GM21825 (cell line): ENCODE measurements at regions not wholly inside any gene's neighbourhood (a gene's known extent, or its start where the extent isn't known, plus 50 kb on each side); places are given as distances from the start of the nearest gene placed in this dataset.
"Not testable (repeated sequence)": the region's sequence is repeated elsewhere in the genome, so short reads cannot be mapped to it uniquely, and the experiment has no call there.

ENCODE experiments used
- ATAC-seq: cut with Tn5 transposase; IDR thresholded peaks from one replicate; pipeline ENCODE4 v1.9.1; 2021; ENCODE audit warnings: mild to moderate bottlenecking, moderate library complexity; ENCODE audit not compliant: unreplicated experiment

DNA sequence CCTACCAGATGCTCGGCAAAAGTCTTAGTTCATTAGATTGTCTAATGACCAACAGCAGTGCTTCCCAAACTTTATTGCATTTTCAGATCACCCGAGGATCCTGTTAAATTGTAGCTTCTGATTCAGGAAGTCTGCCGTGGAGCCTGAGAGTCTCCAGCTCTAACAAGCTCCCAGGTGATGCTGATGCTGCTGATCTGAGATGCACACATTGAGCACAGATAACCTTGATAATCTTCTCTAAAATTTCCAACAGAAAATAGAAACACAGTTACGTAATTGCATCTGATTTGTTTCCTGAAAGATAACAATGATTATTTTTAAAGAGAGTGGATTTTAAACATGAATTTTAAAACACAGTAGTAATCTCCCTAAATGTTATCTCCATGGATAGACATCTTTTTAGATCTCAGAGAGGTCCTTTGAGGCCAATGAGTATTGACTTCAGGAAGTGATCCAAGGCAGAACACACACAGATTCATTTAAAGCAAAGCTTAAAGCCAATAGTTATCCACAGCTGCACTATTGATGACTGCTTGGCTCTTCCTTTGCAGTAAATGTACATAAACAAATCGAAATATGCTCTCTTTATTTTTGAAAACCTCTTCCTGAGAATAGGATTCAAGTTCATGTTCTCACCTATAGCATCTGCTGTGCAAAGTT, 122.8 kb upstream of the TNPO1 start:
- no peak for ATAC-seq

- ATAC-seq, result no peak
Observed at GRCh38 chr5:72692651-72693442, 123.6 kb upstream of the TNPO1 start.

GRCh38 chr5:72692231-72692637, 124.2 kb upstream of the TNPO1 start:
- ATAC-seq, result no peak

- ATAC-seq, result no peak
Observed at GRCh38 chr5:72691751-72692150, 124.7 kb upstream of the TNPO1 start.

DNA sequence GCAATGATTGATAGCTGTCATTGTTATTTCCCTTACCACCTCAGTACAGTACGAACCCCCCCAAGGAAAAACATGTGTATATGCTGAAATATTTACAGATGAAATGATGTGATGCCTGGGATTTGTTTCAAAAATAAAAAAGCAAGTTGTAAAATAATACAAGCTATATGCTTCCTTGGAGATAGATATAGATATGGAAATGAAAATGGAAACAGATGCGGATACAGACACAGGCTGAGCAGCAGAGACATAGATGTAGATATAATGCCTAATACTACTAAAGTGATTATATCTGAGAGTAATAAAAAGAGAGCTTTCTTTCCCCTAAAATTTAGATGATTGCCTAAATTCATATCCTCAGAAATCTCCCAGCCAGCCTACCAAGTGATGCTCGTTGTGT, 127.5 kb upstream of the TNPO1 start:
- no peak for ATAC-seq

GRCh38 chr5:72687288-72687687, 129.2 kb upstream of the TNPO1 start:
- no peak for ATAC-seq

DNA sequence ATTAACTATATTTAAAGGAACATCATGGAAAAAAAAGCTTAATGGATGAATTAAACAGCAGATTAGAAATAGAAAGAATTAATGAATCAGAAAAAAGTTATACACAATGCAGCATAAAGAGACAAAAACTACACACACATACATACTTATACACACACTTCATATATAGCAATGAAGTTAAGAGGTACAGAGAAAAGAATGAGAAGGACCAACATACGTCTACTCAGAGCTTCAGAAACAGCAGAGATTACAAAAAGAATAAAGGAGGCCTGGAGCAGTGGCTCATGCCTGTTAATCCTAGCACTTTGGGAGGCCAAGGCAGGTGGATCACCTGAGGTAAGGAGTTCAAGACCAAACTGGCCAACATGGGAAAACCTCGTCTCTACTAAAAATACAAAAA, 133.9 kb upstream of the TNPO1 start:
- no peak for ATAC-seq

- ATAC-seq, result no peak
Observed at GRCh38 chr5:72681781-72682180, 134.7 kb upstream of the TNPO1 start.

DNA sequence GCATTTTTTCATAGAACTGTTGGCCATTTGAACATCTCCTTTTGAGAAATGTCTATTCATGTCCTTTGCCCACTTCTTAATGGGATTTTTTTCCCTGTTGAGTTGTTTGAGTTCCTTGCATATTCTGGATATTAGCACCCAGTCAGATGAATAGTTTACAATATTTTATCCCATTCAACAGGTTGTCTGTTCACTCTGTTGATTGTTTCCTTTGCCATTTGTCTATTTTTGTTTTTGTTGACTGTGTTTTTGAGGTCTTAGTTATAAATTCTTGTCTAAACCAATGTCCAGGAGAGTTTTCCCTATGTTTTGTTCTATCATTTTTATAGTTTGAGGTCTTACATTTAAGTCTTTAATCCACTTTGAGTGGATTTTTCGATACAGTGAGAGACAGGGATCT, 139.0 kb upstream of the TNPO1 start:
- no peak for ATAC-seq

- ATAC-seq, result not testable (repeated sequence)
Observed at GRCh38 chr5:72676831-72677230, 139.6 kb upstream of the TNPO1 start.

DNA sequence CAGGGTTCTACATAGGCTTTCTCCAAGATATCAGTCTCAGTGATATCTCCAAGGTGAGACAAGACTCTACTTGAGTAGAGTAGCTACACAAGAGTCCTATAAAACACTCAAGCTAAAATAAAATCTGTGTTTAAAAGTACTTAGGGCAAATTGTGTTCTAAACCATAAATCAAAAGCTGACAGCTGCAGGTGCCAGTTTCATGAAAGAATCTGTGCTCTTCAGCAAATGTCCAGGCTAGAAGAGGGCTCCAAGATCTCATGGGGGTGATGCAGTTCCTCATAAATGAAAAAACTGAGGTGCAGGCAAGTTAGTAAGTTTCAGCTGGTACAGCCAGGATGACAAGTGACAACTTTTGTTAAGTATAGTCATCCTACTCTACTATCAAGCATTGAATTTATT, 142.8 kb upstream of the TNPO1 start:
- ATAC-seq, result no peak

DNA sequence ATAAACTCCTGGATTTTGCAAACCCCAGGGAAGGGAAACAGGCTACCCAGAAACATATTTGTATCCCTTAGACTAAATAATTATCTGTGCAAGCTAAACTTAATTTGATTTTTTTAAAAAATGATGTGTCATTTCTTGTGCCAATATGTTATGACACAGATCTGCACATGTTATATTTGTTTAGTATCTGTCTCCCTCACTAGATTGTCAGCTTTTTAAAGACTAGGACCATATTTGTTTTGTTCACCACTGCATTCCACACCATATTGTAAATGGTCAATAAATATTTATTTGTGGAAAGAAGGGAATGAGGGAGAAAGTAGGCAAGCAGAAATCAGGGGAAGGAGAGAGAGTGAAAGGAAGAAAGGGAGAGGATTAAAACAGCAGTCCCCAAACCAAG, 143.3 kb upstream of the TNPO1 start:
- no peak for ATAC-seq

DNA sequence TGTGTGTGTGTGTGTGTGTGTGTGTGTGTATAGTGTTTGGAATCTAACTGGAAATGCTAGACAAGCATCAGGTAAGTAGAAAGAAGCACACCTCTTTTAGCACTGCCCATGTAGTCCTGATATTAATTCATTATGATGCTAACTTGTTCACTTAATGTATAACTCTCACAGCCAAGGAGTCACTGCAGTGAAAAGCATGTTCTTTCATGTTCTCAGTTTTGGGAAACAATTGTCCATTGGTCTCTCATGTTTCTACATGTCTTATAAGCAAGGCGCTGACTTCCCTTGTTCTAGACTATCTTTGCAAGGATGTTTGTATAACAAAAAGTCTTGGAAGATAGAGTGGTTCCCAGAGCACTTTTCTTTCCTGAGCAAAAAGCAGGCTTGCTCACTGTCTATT, 148.8 kb upstream of the TNPO1 start:
- no peak for ATAC-seq

DNA sequence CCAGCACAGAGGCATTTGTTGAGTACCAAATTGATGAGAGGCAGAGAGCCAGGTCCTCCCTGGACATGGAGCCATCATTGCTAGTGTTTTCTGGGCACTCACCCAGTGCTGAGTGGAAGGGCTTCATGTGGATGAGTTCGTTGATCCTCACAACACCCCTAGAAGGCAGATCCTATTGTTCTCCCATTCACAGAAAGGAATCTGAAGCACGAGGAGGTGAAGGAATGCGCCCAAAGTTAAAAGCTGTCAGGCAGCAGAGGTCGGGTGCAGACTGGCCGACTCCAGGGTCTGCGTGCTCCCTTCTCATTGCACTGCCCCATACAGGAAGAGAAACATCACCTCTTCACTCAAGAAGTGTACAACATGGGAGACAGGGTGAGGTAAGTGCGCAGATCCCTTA, 153.5 kb upstream of the TNPO1 start:
- no peak for ATAC-seq

DNA sequence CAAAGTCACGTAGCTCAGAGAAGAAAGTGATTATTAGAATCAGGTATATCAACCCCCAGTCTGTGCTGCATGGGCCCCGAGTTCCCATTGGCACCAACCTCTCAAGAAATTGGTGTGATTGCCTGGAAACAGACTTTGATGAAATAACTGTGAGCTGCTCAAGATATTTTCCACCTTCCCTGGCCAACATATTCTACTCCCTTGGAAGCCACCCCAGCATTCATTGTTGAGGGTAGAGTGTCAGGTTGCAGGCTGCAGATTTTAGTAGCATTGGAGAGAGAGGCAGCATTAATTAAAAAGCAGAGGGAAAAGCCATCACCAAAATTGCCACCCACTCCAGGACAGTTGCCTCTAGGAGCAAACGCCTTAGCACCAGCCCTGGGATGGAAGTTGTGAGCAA, 154.2 kb upstream of the TNPO1 start:
- no peak for ATAC-seq

DNA sequence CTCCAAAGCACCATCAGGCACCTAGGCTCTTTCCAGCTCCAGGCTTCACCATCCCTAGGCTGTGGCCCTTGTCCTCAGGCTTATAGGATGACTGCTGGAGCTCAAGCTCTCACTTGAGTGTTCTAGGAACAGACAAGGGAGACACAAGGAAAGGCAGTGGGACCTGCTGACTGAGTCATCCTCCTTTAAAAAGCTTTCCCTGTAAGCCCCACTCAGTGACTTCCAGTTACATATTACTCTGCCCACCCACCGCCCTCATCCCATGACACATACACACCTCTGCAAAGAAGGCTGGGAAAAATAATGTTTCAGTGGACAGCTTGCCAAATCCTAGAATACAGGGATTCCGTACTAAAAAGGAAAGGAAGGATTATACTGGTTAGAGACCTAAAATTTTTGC, 154.2 kb upstream of the ZNF366 start:
- no peak for ATAC-seq

DNA sequence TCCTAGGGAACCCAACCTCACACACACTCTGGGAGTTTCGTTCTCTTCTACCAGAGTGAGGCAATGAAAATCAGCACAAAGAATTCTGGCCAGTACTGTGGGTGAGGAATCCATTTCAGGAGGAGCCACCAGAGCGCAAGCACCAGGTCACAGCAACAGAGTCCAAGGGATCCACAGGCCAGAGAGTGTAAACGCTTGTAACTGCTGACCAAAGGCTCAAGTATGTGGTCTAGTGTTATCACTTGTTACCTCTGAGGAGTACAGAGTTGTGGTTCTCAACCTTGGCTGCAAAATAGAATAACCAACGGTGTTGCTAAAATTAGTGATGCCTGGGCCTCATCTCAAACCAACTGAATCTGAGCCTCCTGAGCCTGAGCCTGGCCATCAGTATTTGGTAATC, 152.5 kb upstream of the ZNF366 start:
- no peak for ATAC-seq

DNA sequence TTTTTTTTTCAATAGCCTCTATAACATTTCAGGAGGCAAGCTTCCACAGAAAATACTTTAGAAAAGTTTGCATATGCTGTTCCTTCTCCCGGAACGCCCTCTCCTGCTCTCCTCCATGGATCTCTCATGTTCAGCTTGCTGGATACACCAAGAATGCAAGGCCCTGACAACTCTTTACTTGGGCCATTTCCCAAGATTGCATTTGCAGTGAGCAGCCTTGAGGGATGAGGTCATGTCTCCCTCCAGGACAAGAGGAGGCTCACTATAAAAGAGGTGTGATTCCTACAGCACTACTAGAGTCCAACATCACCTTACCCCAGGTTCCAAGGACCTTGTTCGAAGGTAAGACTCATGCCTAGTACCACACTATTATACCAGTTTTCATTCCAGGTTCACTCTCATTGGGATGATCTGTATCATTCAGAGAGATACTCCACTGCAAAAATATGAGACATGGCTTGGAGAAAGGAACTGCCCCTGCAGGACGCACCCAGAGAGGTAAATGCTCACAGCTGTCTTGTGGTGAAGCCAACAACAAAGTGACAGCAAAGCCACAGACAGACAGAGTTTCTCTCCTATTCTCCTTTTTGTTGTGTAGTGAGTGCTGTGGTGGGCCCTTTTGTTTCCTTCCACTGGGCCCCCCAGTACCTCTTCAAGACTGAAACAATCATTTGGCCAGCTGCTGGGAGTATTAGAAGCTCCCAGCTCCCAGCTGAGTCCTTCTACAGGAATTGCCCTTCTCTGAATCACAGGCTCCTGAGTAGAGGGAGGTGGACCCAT, 151.7 kb upstream of the ZNF366 start:
- no peak for ATAC-seq

GRCh38 chr5:72658161-72658560, 151.0 kb upstream of the ZNF366 start:
- no peak for ATAC-seq

DNA sequence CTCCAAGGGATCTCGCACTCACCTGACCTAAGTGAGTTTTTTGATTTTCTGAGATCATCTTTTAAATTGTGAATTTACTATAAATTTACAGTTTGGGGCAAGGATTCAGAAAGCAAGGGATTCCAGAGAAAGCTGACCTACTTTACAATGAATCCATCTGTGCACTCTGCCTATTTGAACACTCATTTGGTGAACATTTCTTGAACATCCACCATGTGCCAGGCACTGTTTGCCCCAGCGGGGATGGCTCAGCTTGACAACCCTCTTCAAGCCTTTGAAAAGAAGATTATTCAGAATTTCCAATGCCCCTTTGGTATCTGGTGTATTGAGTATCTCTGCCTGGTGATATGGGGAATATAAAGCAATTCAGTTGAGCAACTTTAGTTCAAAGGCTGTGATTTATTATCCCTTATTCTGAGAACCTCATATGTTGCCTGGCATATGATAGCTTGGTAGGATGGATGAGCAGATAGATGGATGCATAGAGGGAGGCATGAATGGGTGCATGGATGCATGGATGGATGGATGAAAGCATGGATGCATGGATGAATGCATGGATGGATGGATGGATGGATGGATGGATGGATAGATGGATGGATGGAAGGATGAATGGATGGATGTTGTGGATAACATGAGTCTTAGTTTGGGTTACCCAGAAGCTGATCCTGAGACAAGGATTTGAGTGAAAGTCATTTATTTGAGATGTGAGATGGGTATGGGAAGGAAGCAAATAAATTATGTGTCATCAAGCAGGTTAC, 149.7 kb upstream of the ZNF366 start:
- no peak for ATAC-seq

DNA sequence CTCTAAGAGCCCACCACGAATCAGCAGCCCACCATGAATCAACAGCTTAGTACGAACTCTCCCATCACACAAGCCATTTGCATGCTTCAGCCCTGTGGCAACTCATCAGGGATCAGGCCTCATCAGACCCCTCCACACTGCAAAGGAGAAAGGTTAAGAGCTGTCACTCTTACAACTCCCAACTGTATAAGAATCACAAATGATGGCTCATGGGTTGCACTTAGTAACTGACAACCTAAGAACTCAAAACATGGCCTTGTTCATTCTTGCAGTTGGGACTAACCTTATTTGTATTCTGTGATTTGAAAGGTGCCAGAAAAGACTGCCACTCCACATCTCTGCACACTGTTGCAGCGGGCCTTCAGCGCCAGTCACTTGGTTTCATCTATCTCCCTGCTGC, 149.1 kb upstream of the ZNF366 start:
- no peak for ATAC-seq
